ENCODE measurements at regions not wholly inside any gene's neighbourhood (a gene's known extent, or its start where the extent isn't known, plus 50 kb on each side); places are given as distances from the start of the nearest gene placed in this dataset.

DNA sequence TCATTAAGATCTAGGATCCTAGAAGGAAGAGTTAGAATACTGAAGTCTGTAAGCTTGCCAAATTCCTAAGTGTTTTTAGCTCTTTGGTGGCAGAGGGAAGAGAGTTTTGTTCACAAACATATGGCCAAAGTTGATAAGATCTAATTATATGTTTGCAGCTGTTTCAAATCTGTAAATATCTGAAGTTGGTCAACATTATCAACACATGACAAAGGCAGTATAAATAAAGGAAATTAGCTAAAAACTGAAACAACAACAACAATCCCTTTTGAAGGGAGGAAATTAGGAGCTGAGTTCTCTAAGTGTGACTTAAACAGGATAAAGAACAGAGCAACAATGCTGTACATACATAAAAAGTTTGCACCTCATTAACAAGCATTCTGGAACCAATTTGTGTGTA, 208.7 kb downstream of the KCNJ2 start:
- no peak for DNase-seq (ENCODE audit: low spot score)

DNA sequence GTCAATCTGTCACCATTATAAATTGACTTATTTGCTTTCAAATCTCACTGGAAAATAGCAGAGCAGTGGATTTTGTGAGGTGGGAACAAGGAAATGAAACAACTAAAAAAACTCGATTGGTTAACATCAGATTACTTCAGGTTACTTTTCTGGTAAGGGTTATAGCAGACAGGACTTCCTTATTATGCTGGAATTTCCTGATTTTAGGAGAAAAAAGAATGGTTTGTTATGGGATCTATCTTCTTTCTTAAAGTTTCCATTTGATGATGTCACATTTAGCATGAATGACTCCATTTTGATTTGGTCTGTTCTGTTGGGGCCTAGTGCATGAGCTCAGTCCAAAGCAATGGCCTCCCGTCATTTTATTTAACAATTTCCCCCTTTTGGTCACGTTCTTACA, 210.6 kb downstream of the KCNJ2 start:
- Histone ChIP-seq H3K4me1 (ENCODE audit: control insufficient read depth in 4 of 4, insufficient read depth in 4 of 4, low read length in 3 of 4) (no peaks in the 10 kb centered on the region), H3K27me3 (ENCODE audit: control insufficient read depth in 4 of 4, insufficient read depth in 4 of 4, low read length in 3 of 4) (peaks cover 0 to 3% (median 0%) of the 10 kb centered on the region in 4 donors), H3K9me3 (ENCODE audit: control insufficient read depth in 4 of 4, low read length in 3 of 4) (no peaks in the 10 kb centered on the region), H3K9ac (ENCODE audit: low read depth in 1 of 2, low read length in 2 of 2) (no peak overlapping the region), H3K27ac (ENCODE audit: low read depth in 1 of 2, low read length in 2 of 2) (no peak overlapping the region), H3K4me3 (ENCODE audit: low read depth in 1 of 3, low read length in 3 of 3) (no peak overlapping the region), H3K36me3 (ENCODE audit: control insufficient read depth in 4 of 4, insufficient read depth in 3 of 4, low read depth in 1 of 4, low read length in 3 of 4) (no peaks in the 10 kb centered on the region)
- no peak for DNase-seq (ENCODE audit: low spot score)
- 79% methylated on average over 3 of the region's 3 CpGs for WGBS
- TF ChIP-seq HNF4A (conservative IDR thresholded peaks at IDR 0.05) = no peak
- TF ChIP-seq, protein P1, sequence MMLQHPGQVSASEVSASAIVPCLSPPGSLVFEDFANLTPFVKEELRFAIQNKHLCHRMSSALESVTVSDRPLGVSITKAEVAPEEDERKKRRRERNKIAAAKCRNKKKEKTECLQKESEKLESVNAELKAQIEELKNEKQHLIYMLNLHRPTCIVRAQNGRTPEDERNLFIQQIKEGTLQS (IDR thresholded peaks at IDR 0.05) = no peak
- TF ChIP-seq GABPA (IDR thresholded peaks at IDR 0.05 in 1 of 2, conservative IDR thresholded peaks at IDR 0.05 in 1 of 2) = no peak
- TF ChIP-seq HNF4G (IDR thresholded peaks at IDR 0.05) = no peak
- no peak for TF ChIP-seq REST (IDR thresholded peaks at IDR 0.05)
- TF ChIP-seq RXRA (IDR thresholded peaks at IDR 0.05) = no peak
- no peak for TF ChIP-seq JUND (IDR thresholded peaks at IDR 0.05)
- TF ChIP-seq NR2F2 (IDR thresholded peaks at IDR 0.05) = no peak
- TF ChIP-seq RAD21 (IDR thresholded peaks at IDR 0.05) = no peak
- no peak for TF ChIP-seq TAF1 (conservative IDR thresholded peaks at IDR 0.05)
- no peak for TF ChIP-seq EGR1 (IDR thresholded peaks at IDR 0.05; ENCODE audit: low read depth in 2 of 2)
- TF ChIP-seq SP1 (IDR thresholded peaks at IDR 0.05) = no peak
- no peak for TF ChIP-seq MAX (IDR thresholded peaks at IDR 0.05)

More for the DNA sequence above, 208.7 kb downstream of the KCNJ2 start:
- H3K4me1 ChIP-seq (ENCODE audit: control insufficient read depth in 4 of 4, insufficient read depth in 4 of 4, low read length in 3 of 4) = no peaks in the 10 kb centered on the region
- H3K4me3 ChIP-seq (ENCODE audit: low read depth in 1 of 3, low read length in 3 of 3) = no peak overlapping the region
- peaks cover 0 to 3% (median 1%) of the 10 kb centered on the region in 4 donors for H3K27me3 ChIP-seq (ENCODE audit: control insufficient read depth in 4 of 4, insufficient read depth in 4 of 4, low read length in 3 of 4)
- H3K9me3 ChIP-seq (ENCODE audit: control insufficient read depth in 4 of 4, low read length in 3 of 4) = peaks cover 0 to 1% (median 0%) of the 10 kb centered on the region in 4 donors
- H3K36me3 ChIP-seq (ENCODE audit: control insufficient read depth in 4 of 4, insufficient read depth in 3 of 4, low read depth in 1 of 4, low read length in 3 of 4) = no peaks in the 10 kb centered on the region
- H3K9ac ChIP-seq (ENCODE audit: low read depth in 1 of 2, low read length in 2 of 2) = no peak overlapping the region
- no peak overlapping the region for H3K27ac ChIP-seq (ENCODE audit: low read depth in 1 of 2, low read length in 2 of 2)
- TF ChIP-seq NR2F2 (IDR thresholded peaks at IDR 0.05) (no peak), YY1 (IDR thresholded peaks at IDR 0.05) (no peak), SP1 (IDR thresholded peaks at IDR 0.05) (no peak), FOXA2 (IDR thresholded peaks at IDR 0.05) (no peak), FOXA1 (IDR thresholded peaks at IDR 0.05) (no peak), JUND (IDR thresholded peaks at IDR 0.05) (no peak), MAX (IDR thresholded peaks at IDR 0.05) (no peak), HNF4A (conservative IDR thresholded peaks at IDR 0.05) (no peak), GABPA (IDR thresholded peaks at IDR 0.05 in 1 of 2, conservative IDR thresholded peaks at IDR 0.05 in 1 of 2) (no peak), REST (IDR thresholded peaks at IDR 0.05) (no peak), RAD21 (IDR thresholded peaks at IDR 0.05) (no peak), EGR1 (IDR thresholded peaks at IDR 0.05; ENCODE audit: low read depth in 2 of 2) (no peak)
- TF ChIP-seq, protein P2, sequence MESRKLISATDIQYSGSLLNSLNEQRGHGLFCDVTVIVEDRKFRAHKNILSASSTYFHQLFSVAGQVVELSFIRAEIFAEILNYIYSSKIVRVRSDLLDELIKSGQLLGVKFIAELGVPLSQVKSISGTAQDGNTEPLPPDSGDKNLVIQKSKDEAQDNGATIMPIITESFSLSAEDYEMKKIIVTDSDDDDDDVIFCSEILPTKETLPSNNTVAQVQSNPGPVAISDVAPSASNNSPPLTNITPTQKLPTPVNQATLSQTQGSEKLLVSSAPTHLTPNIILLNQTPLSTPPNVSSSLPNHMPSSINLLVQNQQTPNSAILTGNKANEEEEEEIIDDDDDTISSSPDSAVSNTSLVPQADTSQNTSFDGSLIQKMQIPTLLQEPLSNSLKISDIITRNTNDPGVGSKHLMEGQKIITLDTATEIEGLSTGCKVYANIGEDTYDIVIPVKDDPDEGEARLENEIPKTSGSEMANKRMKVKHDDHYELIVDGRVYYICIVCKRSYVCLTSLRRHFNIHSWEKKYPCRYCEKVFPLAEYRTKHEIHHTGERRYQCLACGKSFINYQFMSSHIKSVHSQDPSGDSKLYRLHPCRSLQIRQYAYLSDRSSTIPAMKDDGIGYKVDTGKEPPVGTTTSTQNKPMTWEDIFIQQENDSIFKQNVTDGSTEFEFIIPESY (IDR thresholded peaks at IDR 0.05) = no peak

Data from liver (tissue), 7 donors.